Dermis microvascular lymphatic vessel endothelial cell (primary cell): ENCODE measurements at regions not wholly inside any gene's neighbourhood (a gene's known extent, or its start where the extent isn't known, plus 50 kb on each side); places are given as distances from the start of the nearest gene placed in this dataset.
A peak's percentile ranks its signal among the peaks of the same experiment; 100 is the strongest.

Experiments used
- DNase-seq, 2 donors: peaks; one replicate each; pipeline versions ENCODE4 v3.0.0 to v3.0.0-alpha.2; 2010; ENCODE audit warnings: low read depth in 2 of 2

- DNase-seq = no peak
These were observed 74.2 kb upstream of the BMP2 start for GRCh38 chr20:6693178-6693807.

DNA sequence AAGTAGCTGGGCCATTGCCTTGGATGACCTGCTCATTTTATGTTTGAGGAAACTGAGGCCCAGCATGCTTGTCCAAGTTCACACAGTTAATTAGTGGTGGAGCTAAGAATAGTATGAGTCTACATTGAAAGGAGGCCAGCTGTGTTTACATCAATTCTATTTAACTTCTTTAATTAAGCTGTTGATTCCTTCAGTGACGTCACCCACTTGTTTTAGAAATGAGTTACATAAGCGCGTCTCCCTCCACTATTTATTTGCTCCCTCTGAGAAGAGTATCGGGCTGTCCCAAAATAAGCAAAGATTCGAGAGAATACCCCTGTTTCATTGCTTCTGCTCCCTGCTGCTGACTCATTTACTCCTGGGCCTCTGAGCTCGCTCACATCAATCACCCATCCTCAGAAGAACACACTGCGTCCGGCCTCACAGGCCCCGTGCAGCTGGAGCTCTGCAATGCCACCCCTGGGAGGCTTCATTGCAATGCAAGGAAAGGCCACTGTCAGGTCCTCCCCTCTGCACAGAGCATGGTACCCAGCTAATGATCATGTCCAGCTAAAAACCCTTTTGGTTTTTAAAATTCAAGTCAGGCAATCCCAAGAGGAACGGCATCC lies 74.8 kb upstream of the BMP2 start:
- no peak for DNase-seq

DNA sequence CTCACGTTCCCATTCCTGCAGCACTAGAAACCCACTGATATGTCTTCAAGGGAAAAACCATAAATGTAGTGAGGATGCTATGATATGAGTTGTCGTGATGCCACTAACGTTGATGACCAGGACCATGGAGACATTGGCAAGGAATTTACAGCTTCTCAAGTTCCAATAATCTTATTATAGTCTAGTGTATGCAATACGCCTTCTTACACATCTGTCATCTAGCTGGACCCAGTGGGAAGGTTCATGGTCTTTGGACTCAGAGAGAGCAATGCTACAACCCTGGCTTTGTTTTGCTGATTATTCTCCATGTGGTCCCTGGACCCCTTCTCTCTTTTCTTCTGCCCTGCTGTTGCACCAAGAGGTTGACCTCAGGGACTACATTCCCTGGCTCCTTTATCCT lies 76.0 kb upstream of the BMP2 start:
- no peak for DNase-seq

DNA sequence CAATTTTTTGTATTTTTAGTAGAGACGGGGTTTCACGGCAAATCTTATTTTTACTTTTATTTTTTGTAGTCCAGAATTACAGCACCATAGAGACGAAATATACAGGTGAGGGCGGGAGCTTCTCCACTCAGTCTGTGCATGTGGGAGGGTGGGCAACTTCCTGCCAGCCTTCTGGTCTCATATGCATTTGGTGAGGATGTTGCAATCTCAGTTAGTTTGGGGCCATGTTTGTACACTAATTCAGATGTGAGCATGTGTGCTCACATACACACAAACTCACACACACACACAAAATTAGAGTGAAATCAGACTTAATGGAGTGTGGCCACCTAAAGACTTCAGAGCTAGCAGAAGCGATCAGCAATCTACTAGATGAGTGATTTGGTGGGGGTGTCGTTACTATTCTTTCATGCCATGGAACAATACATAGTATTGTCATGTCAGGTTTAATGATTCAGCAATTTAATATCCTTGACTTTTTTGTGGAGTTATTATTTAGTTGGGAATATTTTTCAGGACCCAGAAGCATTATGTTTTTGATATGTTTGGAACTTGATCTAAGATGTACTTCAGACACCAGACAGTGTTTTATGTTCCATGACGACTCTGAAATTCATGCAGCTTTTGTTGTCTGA lies 78.0 kb upstream of the BMP2 start:
- DNase-seq = no peak

DNA sequence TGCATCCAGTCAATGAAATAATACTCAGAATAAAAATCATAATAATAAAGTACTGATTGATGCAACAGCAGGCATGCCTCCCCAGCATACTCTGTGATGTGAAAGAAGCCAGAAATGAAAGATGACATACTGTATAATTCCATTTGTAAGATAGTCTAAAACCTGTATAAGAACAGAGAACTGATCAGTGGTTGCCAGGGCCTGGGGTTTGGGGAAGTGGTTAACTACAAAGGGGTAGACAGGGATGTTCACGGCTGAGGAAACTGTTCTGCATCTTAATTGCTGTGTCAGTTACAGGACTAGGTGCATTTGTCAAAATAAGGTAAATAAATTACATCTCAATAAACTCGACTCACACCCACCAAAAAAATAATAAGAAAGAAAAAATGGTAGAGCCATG lies 81.3 kb upstream of the BMP2 start:
- DNase-seq = no peak

GRCh38 chr20:6685626-6686025 lies 81.9 kb upstream of the BMP2 start:
- DNase-seq = no peak

GRCh38 chr20:6685181-6685582 lies 82.3 kb upstream of the BMP2 start:
- peak in 1 of 2 donors; percentile 77 for DNase-seq

GRCh38 chr20:6683021-6683977 lies 84.2 kb upstream of the BMP2 start:
- no peak for DNase-seq

DNA sequence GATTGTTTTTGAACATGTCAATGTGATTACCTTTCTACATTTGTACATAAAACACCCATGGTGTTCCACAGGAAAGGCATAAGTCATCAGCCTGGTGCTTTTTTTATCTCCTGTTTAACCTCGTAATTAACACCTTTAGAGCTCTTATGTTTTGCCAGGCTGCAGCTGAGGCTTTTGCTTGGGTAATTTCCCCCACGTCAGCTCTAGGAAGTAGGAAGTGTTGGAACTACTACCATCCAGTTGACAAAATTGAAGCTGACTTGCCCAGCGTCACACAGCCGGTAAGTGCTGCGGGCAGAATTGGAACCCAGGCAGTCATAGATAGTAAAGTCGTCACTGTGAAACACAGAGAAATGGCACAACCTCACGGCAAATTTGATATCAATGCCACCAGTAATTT lies 86.6 kb upstream of the BMP2 start:
- peak in 1 of 2 donors; percentile 80 for DNase-seq

GRCh38 chr20:6680441-6680840 lies 87.0 kb upstream of the BMP2 start:
- no peak for DNase-seq

DNA sequence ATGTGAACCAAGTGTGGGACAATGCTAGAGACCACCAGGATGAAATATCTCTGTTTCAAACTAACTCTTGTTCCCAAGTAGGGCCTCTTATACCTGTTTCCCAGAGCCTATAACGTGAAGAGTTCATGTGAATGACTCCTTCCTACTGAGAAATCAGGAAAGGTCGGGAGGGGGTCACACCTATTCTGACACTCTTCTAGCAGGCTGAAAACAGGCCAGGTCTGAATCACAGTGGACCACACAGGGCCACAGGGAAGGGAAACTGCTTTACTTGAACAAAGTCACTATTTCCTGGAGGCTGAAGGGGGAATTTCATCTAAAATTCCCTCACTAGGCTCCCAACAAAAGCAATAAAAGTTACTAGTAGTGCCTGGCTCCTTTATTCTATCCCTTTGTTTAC lies 88.4 kb upstream of the BMP2 start:
- peak in 1 of 2 donors; percentile 42 for DNase-seq

DNA sequence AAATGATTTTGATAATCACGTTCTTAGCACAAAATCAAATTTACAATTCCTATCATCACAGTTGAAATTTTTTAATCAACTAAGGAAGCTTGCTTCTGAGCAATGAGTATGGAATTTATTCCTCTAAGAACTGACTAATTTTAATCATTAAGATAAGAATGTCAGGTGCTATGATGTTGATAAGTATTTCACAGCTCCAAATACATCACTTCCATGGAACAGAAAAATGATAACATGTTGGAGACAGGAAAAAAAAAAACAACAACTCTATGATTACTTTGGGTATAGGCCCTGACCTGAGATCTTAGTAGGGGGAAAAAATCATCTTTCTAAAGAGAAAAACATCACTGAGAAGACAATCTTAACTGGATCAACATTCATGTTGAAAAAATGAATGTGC lies 89.4 kb upstream of the BMP2 start:
- no peak for DNase-seq

GRCh38 chr20:6674831-6675230 lies 92.7 kb upstream of the BMP2 start:
- no peak for DNase-seq

DNA sequence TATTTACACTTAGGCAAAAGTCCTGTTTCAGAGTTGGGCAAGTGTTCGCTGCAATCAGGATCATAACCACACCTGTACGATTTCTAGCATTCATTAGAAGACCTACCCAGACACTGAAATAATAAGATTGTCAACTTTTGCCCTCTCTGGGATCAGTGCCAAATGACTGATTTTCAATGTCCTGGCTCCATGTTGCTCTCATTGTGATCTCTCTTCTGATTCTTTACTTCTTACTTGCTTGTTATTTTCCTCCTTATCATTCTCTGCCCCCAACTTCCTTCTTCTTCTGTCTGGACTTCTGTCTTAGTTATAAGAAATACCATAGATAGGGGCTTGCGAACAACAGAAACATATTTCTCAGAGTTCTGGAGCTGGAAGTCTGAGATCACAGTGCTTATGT lies 94.4 kb upstream of the BMP2 start:
- DNase-seq = peak; percentile 49 to 88

GRCh38 chr20:6671829-6672228 lies 95.7 kb upstream of the BMP2 start:
- no peak for DNase-seq

GRCh38 chr20:6668546-6668945 lies 98.9 kb upstream of the BMP2 start:
- no peak for DNase-seq

DNA sequence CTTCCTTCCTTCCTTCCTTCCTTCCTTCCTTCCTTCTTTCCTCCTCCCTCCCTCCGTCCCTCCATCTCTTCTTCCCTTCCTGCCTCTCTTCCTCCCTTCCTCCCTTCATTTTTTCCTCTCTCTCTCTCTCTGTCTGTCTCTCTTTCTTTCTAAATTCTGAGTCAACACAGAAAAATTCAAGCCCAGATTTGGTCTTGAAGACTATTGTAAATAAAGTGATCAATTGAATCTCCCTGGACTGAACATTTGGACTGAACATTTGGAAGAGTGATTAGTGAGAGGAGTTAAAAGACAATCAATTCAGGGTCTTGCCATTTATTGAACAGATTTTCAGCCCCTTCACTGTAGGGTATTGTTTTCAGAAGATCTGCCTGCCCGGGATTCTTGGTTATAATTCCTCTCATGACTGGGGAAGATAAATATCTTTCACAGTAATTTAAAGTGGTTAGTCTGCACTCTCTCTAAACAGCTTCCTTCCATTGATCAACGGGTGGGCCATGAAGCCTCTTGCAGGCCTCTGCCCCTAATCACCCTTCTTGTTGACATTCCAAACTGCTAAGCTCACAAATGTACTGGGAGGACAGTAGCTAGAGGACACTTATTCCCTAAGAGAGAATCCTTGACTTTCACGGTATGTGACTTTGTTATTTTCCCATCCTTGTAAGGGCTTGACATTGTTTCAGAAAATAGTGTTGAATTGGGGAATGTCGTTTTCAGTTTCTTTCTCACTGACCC lies 101.7 kb upstream of the BMP2 start:
- DNase-seq = no peak

GRCh38 chr20:6665161-6665560 lies 102.3 kb upstream of the BMP2 start:
- DNase-seq = no peak

DNA sequence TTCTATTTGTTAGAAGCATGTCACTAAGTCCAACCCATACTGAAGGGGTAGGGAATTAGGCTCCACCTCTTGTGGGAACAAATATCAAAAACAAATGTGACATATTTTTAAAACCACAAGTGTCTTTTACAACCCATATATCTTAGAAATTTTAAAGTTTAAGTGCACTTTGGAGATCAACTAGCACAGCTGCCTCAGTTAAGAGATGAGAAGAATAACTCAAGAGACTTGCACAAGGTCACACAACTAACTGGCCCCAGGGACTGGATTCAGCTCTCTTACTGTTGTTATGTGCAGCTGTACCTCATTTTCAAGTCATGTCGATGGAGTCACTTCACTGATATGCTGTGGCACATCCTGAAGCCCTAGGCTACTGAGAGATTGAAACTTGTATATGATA lies 102.9 kb upstream of the BMP2 start:
- DNase-seq = no peak

GRCh38 chr20:6663751-6664388 lies 103.6 kb upstream of the BMP2 start:
- DNase-seq = peak in 1 of 2 donors; percentile 65

- peak in 1 of 2 donors; percentile 73 for DNase-seq
These were observed 104.4 kb upstream of the BMP2 start for GRCh38 chr20:6663104-6663503.
